A549 (cell line): ENCODE measurements at regions not wholly inside any gene's neighbourhood (a gene's known extent, or its start where the extent isn't known, plus 50 kb on each side); places are given as distances from the start of the nearest gene placed in this dataset.

Experiments
- ATAC-seq, 2 experiments: fragments of 200-7000 bp in 1 of 2; fragments of >200 bp in 1 of 2; cut with Nextera tagmentation in 1 of 2; cut with Tn5 transposase in 1 of 2; 3 replicates each; pipeline versions ENCODE4 v1.8.0 to v1.9.1; 2018 to 2020; ENCODE audit warnings: mild to moderate bottlenecking in 1 of 2, moderate library complexity in 1 of 2
- CTCF ChIA-PET: fragments of 300-600 bp; sonication (Branson Sonifier 250); formaldehyde crosslinking; extraction: SDS; loops from one replicate; lab custom pipeline; 2021; ENCODE audit warnings: antibody characterized with exemption, inconsistent platforms; lab: Yijun Ruan, JAX
- POLR2A ChIA-PET: fragments of 350-600 bp; formaldehyde crosslinking; extraction: SDS; loops from one replicate; lab custom pipeline; 2021; ENCODE audit warnings: antibody characterized with exemption, inconsistent platforms; lab: Yijun Ruan, JAX
- DNase-seq, 2 experiments: peaks; one replicate each; pipeline versions ENCODE4 v3.0.0 to v3.0.0-alpha.2; 2011 to 2016; ENCODE audit warnings: low read depth in 1 of 2, low spot score in 1 of 2
- FAIRE-seq: peaks from 2 replicates; lab custom pipeline; 2011; peaks lifted over from hg19 to GRCh38; lab: Jason Lieb, UNC
- H3K27ac ChIP-seq, 2 experiments: fragments of >200 bp; sonication (Bioruptor Twin); formaldehyde crosslinking; 3 replicates each; pipeline ENCODE4 v1.5.1; 2016 to 2017
- H3K4me1 ChIP-seq: fragments of >200 bp; sonication (Bioruptor Twin); formaldehyde crosslinking; 3 replicates; pipeline ENCODE4 v1.6.1; 2016
- H3K4me2 ChIP-seq: fragments of >200 bp; sonication (Bioruptor Twin); formaldehyde crosslinking; 3 replicates; pipeline ENCODE4 v1.6.1; 2016
- H3K4me3 ChIP-seq: fragments of >200 bp; sonication (Bioruptor Twin); formaldehyde crosslinking; 3 replicates; pipeline ENCODE4 v1.5.1; 2016
- H3K9me3 ChIP-seq: fragments of >200 bp; sonication (Bioruptor Twin); formaldehyde crosslinking; 3 replicates; pipeline ENCODE4 v1.6.1; 2016
- BCL3 ChIP-seq: fragments of >200 bp; sonication (Bioruptor Twin); formaldehyde crosslinking; IDR thresholded peaks from 3 replicates; pipeline ENCODE4 v1.6.1; 2016
- BHLHE40 ChIP-seq: IDR thresholded peaks from 2 replicates; pipeline ENCODE4 v1.6.1; 2012; ENCODE audit warnings: low read depth, low read length, inconsistent platforms
- CEBPB ChIP-seq, 2 experiments: fragments of >200 bp in 1 of 2; sonication (Bioruptor Twin) in 1 of 2; formaldehyde crosslinking in 1 of 2; IDR thresholded peaks; 2 replicates each; pipeline ENCODE4 v1.6.1; 2012 to 2016
- CHD4 ChIP-seq: fragments of 200-600 bp; sonication (generic); IDR thresholded peaks from 2 replicates; pipeline ENCODE4 v1.6.1; 2016; ENCODE audit warnings: antibody characterized with exemption, mild to moderate bottlenecking, borderline replicate concordance
- ELK1 ChIP-seq: fragments of 150-350 bp; IDR thresholded peaks from 2 replicates; pipeline ENCODE4 v1.6.1; 2014; ENCODE audit warnings: low read depth, mild to moderate bottlenecking, low read length
- ESRRA ChIP-seq: fragments of 150-350 bp; IDR thresholded peaks from 2 replicates; pipeline ENCODE4 v1.6.1; 2014; ENCODE audit warnings: mild to moderate bottlenecking, low read length, borderline replicate concordance
- HEYL ChIP-seq: fragments of 250-450 bp; sonication (Bioruptor Pico); IDR thresholded peaks from 2 replicates; pipeline ENCODE4 v1.8.0; 2021; ENCODE audit warnings: mild to moderate bottlenecking, moderate library complexity
- HMGXB4 ChIP-seq: fragments of 250-450 bp; sonication (Bioruptor Pico); IDR thresholded peaks from 2 replicates; pipeline ENCODE4 v1.5.0; 2021; ENCODE audit warnings: mild to moderate bottlenecking, moderate library complexity, borderline replicate concordance
- HOXA7 ChIP-seq: fragments of 250-450 bp; sonication (Bioruptor Pico); IDR thresholded peaks from 2 replicates; pipeline ENCODE4 v1.5.0; 2020; ENCODE audit warnings: mild to moderate bottlenecking, moderate library complexity
- MAFK ChIP-seq: fragments of 450-650 bp; IDR thresholded peaks from 2 replicates; pipeline ENCODE4 v1.6.1; 2014; ENCODE audit not compliant: partially characterized antibody
- MYC ChIP-seq: IDR thresholded peaks from 2 replicates; pipeline ENCODE4 v1.6.1; 2012; ENCODE audit warnings: mild to moderate bottlenecking, inconsistent platforms, low read length, improper control_type of control experiment, borderline replicate concordance
- PBX3 ChIP-seq: IDR thresholded peaks from 2 replicates; pipeline ENCODE4 v1.6.1; 2012
- PHF8 ChIP-seq: fragments of 200-600 bp; sonication (generic); IDR thresholded peaks from 2 replicates; pipeline ENCODE4 v1.6.1; 2016; ENCODE audit warnings: low read depth, mild to moderate bottlenecking, antibody characterized with exemption, moderate library complexity, borderline replicate concordance
- RCOR1 ChIP-seq: fragments of 150-350 bp; IDR thresholded peaks from 2 replicates; pipeline ENCODE4 v1.6.1; 2014; ENCODE audit warnings: antibody characterized with exemption, low read length, low read depth
- RNF2 ChIP-seq: fragments of 200-600 bp; sonication (generic); IDR thresholded peaks from 2 replicates; pipeline ENCODE4 v1.6.1; 2016; ENCODE audit warnings: low read depth, mild to moderate bottlenecking, antibody characterized with exemption, moderate library complexity, borderline replicate concordance
- SREBF2 ChIP-seq: fragments of 450-650 bp; IDR thresholded peaks from 2 replicates; pipeline ENCODE4 v1.6.1; 2014; ENCODE audit warnings: mild to moderate bottlenecking, moderate library complexity
- TFCP2L1 ChIP-seq: fragments of 250-450 bp; sonication (Bioruptor Pico); IDR thresholded peaks from 2 replicates; pipeline ENCODE4 v1.5.0; 2021; ENCODE audit warnings: mild to moderate bottlenecking
- ZFP36 ChIP-seq: fragments of 450-650 bp; IDR thresholded peaks from 2 replicates; pipeline ENCODE4 v1.6.1; 2014; ENCODE audit warnings: borderline replicate concordance; ENCODE audit not compliant: partially characterized antibody
- ZNF302 ChIP-seq: fragments of 250-450 bp; sonication (Bioruptor Pico); IDR thresholded peaks from 2 replicates; pipeline ENCODE4 v1.9.0; 2021; ENCODE audit warnings: inconsistent platforms, mild to moderate bottlenecking, moderate library complexity
- ZSCAN20 ChIP-seq: fragments of 250-450 bp; sonication (Bioruptor Pico); IDR thresholded peaks from 2 replicates; pipeline ENCODE4 v1.8.0; 2022; ENCODE audit warnings: mild to moderate bottlenecking, moderate library complexity
- WGBS: methylation state at CpG from one replicate; pipeline ENCODE4 v1.1.6; 2017; ENCODE audit errors: missing lambda C conversion rate; 5-methylcytosine and 5-hydroxymethylcytosine counted together
- TF ChIP-seq, protein P1 (sequence below): fragments of 450-650 bp; IDR thresholded peaks from 2 replicates; pipeline ENCODE4 v1.6.1; 2014; ENCODE audit warnings: antibody characterized with exemption
- TF ChIP-seq, protein P2 (sequence below): fragments of 250-450 bp; sonication (Bioruptor Pico); IDR thresholded peaks from 2 replicates; pipeline ENCODE4 v1.5.0; 2020; ENCODE audit warnings: low read depth, mild to moderate bottlenecking, moderate library complexity

DNA sequence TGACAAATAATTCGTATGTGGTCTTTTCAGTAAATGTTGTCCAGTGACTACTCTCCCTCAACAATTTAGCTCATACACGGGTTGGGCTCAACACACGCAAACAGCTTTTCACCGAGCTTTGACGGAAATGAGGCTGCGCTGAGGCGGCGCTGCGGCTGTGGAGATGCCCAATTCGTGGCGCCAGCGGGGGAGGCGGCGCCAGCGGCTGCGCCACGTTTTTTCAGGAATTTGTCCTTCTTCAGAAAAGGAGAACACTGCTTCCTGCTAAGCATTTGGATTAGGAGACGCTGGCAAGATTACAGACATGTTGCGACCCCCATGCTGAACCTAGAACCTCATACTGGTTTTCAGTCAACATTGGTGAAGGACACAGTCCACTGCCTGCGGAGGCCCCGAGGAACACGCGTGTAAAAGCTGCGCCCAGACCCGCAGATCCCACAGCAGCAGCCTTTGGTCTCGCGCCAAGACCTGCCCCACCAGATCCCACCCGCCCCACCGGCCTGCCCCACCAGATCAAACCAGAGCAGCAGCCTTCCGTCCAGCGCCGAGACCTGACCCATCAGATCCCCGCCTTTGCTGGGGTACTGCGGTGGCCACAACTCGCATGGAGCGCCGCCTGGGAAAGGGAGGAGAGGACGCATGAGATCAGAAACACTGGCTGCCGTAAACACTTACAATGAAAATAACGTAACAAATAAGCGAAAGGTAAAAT, 173.8 kb downstream of the TMEM18 start:
- ChIA-PET POLR2A (no interaction called here), CTCF (no interaction called here)
- Histone ChIP-seq H3K4me1 (no peaks in the 10 kb centered on the region), H3K4me3 (no peak overlapping the region), H3K9me3 (no peaks in the 10 kb centered on the region), H3K27ac (no peak overlapping the region), H3K4me2 (no peak overlapping the region)
- TF ChIP-seq ELK1 (no peak), SREBF2 (no peak), PHF8 (no peak), HOXA7 (no peak), ZFP36 (no peak), BCL3 (no peak)
- DNase-seq (no peak), ATAC-seq (no peak), FAIRE-seq (no peak)
- WGBS, result 66% methylated on average over 39 of the region's 41 CpGs

DNA sequence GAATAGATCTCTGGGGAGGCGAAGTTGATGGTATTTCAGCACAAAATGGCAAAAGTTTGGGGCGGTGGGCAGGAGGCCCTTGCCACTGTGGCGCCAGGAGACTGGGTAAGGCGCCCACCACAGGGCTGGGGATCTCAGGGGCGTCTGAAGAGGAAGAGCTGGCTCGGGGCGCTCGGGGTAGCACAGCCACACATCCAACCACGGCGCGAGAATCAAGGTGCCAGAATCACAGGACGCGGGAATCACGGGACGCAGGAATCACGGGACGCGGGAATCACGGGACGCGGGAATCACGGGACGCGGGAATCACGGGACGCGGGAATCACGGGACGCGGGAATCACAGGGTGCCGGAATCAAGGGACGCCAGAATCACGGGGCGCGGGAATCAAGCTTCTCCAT, 174.4 kb downstream of the TMEM18 start:
- H3K9me3 ChIP-seq, result no peaks in the 10 kb centered on the region
- WGBS, result 68% methylated on average over 35 of the region's 35 CpGs
- no peak overlapping the region for H3K27ac ChIP-seq
- H3K4me1 ChIP-seq, result no peaks in the 10 kb centered on the region
- no peak overlapping the region for H3K4me2 ChIP-seq
- TF ChIP-seq HOXA7, result no peak
- TF ChIP-seq ZNF302 (CRISPR knock-in tag), result no peak
- TF ChIP-seq ZSCAN20, result no peak
- no peak for TF ChIP-seq MAFK
- no peak for TF ChIP-seq PBX3
- TF ChIP-seq ESRRA, result no peak
- no peak for TF ChIP-seq RCOR1
- TF ChIP-seq, protein P1, sequence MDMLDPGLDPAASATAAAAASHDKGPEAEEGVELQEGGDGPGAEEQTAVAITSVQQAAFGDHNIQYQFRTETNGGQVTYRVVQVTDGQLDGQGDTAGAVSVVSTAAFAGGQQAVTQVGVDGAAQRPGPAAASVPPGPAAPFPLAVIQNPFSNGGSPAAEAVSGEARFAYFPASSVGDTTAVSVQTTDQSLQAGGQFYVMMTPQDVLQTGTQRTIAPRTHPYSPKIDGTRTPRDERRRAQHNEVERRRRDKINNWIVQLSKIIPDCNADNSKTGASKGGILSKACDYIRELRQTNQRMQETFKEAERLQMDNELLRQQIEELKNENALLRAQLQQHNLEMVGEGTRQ, result no peak
- no peak for TF ChIP-seq TFCP2L1
- TF ChIP-seq HEYL (CRISPR knock-in tag), result no peak
- TF ChIP-seq, protein P2, sequence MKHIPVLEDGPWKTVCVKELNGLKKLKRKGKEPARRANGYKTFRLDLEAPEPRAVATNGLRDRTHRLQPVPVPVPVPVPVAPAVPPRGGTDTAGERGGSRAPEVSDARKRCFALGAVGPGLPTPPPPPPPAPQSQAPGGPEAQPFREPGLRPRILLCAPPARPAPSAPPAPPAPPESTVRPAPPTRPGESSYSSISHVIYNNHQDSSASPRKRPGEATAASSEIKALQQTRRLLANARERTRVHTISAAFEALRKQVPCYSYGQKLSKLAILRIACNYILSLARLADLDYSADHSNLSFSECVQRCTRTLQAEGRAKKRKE (CRISPR knock-in tag), result no peak
- no peak for TF ChIP-seq CHD4
- no peak for TF ChIP-seq CEBPB (IDR thresholded peaks at IDR 0.05)
- no peak for TF ChIP-seq MYC
- no peak for TF ChIP-seq RNF2
- TF ChIP-seq BHLHE40, result no peak
- TF ChIP-seq HMGXB4, result no peak
- TF ChIP-seq, all 56 proteins: peak for 0
- ATAC-seq, result no peak
- ChIA-PET CTCF (no interaction called here), POLR2A (no interaction called here)
- no peak for DNase-seq
- no peak for FAIRE-seq
- H3K4me3 ChIP-seq, result no peak overlapping the region
